ENCODE measurements at regions not wholly inside any gene's neighbourhood (a gene's known extent, or its start where the extent isn't known, plus 50 kb on each side); places are given as distances from the start of the nearest gene placed in this dataset.
"Not testable (repeated sequence)": the region's sequence is repeated elsewhere in the genome, so short reads cannot be mapped to it uniquely, and the experiment has no call there.

- Histone ChIP-seq H3K4me1 (no peaks in the 10 kb centered on the region), H3K27me3 (no peaks in the 10 kb centered on the region), H3K27ac (no peak overlapping the region), H3K9me3 (peaks cover 0 to under 1% (median 0%) of the 10 kb centered on the region in 4 donors), H3K4me3 (no peak overlapping the region), H3K36me3 (no peaks in the 10 kb centered on the region)
- 68 to 71% methylated on average over 13 of the region's 13 CpGs for WGBS, 2 donors
- TF ChIP-seq EP300 (IDR thresholded peaks at IDR 0.05) (no peak), POLR2A (IDR thresholded peaks at IDR 0.05) (no peak), CTCF (IDR thresholded peaks at IDR 0.05) (no peak)
- DNase-seq (ENCODE audit: low spot score in 2 of 2) = no peak
Observed at GRCh38 chr9:129307227-129307970, 129.3 kb upstream of the IER5L start.

- Histone ChIP-seq H3K27ac (no peak overlapping the region), H3K9me3 (peaks cover 0 to 10% (median 4%) of the 10 kb centered on the region in 4 donors), H3K4me1 (no peaks in the 10 kb centered on the region), H3K27me3 (no peaks in the 10 kb centered on the region), H3K4me3 (no peak overlapping the region), H3K36me3 (no peaks in the 10 kb centered on the region)
- 77 to 84% methylated on average over 10 to 13 of the region's 13 CpGs for WGBS, 2 donors
- no peak for TF ChIP-seq CTCF (IDR thresholded peaks at IDR 0.05)
- no peak for TF ChIP-seq POLR2A (IDR thresholded peaks at IDR 0.05)
- TF ChIP-seq EP300 (IDR thresholded peaks at IDR 0.05) = no peak
- DNase-seq (ENCODE audit: low spot score in 2 of 2) = peak in 1 of 2 donors; percentile 7
Observed at GRCh38 chr9:129306318-129306973, 128.4 kb upstream of the IER5L start.

- DNase-seq (ENCODE audit: low spot score in 2 of 2) = peak in 1 of 2 donors; percentile 0
- TF ChIP-seq EP300 (IDR thresholded peaks at IDR 0.05) (no peak), POLR2A (IDR thresholded peaks at IDR 0.05) (no peak), CTCF (IDR thresholded peaks at IDR 0.05) (no peak)
- Histone ChIP-seq H3K4me1 (no peaks in the 10 kb centered on the region), H3K4me3 (no peak overlapping the region), H3K36me3 (no peaks in the 10 kb centered on the region), H3K9me3 (peaks cover 0 to 10% (median 4%) of the 10 kb centered on the region in 4 donors), H3K27ac (no peak overlapping the region), H3K27me3 (no peaks in the 10 kb centered on the region)
- WGBS, 2 donors = 63 to 72% methylated on average over 8 of the region's 8 CpGs
Observed at GRCh38 chr9:129305246-129305645, 127.2 kb upstream of the IER5L start.

GRCh38 chr9:129301941-129302340 lies 123.9 kb upstream of the IER5L start:
- H3K4me1 ChIP-seq = no peaks in the 10 kb centered on the region
- H3K27me3 ChIP-seq = no peaks in the 10 kb centered on the region
- TF ChIP-seq CTCF (IDR thresholded peaks at IDR 0.05) (no peak), EP300 (IDR thresholded peaks at IDR 0.05) (no peak), POLR2A (IDR thresholded peaks at IDR 0.05) (no peak)
- H3K27ac ChIP-seq = no peak overlapping the region
- peaks cover 0 to 10% (median 4%) of the 10 kb centered on the region in 4 donors for H3K9me3 ChIP-seq
- 91 to 92% methylated on average over 4 of the region's 4 CpGs for WGBS, 2 donors
- no peaks in the 10 kb centered on the region for H3K36me3 ChIP-seq
- DNase-seq (ENCODE audit: low spot score in 2 of 2) = no peak
- no peak overlapping the region for H3K4me3 ChIP-seq

- H3K27ac ChIP-seq; H3K36me3 ChIP-seq; H3K27me3 ChIP-seq; DNase-seq (ENCODE audit: low spot score in 2 of 2); H3K4me1 ChIP-seq; H3K4me3 ChIP-seq: not testable (repeated sequence)
- 83 to 88% methylated on average over 3 of the region's 3 CpGs for WGBS, 2 donors
- peaks cover 0 to 19% (median 4%) of the 10 kb centered on the region in 4 donors for H3K9me3 ChIP-seq
Observed at GRCh38 chr9:129296195-129296594, 118.1 kb upstream of the IER5L start.
